Mesodermal cell (in vitro differentiated cells): ENCODE measurements at regions not wholly inside any gene's neighbourhood (a gene's known extent, or its start where the extent isn't known, plus 50 kb on each side); places are given as distances from the start of the nearest gene placed in this dataset.
"Not testable (repeated sequence)": the region's sequence is repeated elsewhere in the genome, so short reads cannot be mapped to it uniquely, and the experiment has no call there.

Experiments used
- H3K27ac ChIP-seq: 2 replicates; pipeline ENCODE4 v1.7.0; 2013; ENCODE audit warnings: mild to moderate bottlenecking, low read depth, low read length, moderate library complexity; ENCODE audit not compliant: severe bottlenecking
- H3K36me3 ChIP-seq: 2 replicates; pipeline ENCODE4 v1.7.1; 2013; ENCODE audit warnings: mild to moderate bottlenecking, low read length, moderate library complexity; ENCODE audit not compliant: control insufficient read depth, insufficient read depth
- H3K4me1 ChIP-seq: one replicate; pipeline ENCODE4 v1.7.1; 2013; ENCODE audit warnings: mild to moderate bottlenecking, low read length; ENCODE audit not compliant: insufficient read depth, control insufficient read depth, poor library complexity, severe bottlenecking
- H3K4me3 ChIP-seq: 2 replicates; pipeline ENCODE4 v1.7.0; 2013; ENCODE audit warnings: low read length, control low read depth, mild to moderate bottlenecking; ENCODE audit not compliant: insufficient read depth, poor library complexity, severe bottlenecking; ENCODE audit errors: extremely low read depth
- H3K9me3 ChIP-seq: 2 replicates; pipeline ENCODE4 v1.7.1; 2013; ENCODE audit warnings: mild to moderate bottlenecking, low read length, moderate library complexity; ENCODE audit not compliant: control insufficient read depth
- WGBS, 2 experiments: methylation state at CpG; one replicate each; pipeline ENCODE4 v1.1.5; 2013; ENCODE audit warnings: missing lambda C conversion rate in 2 of 2; ENCODE audit not compliant: insufficient coverage in 2 of 2; 5-methylcytosine and 5-hydroxymethylcytosine counted together

DNA sequence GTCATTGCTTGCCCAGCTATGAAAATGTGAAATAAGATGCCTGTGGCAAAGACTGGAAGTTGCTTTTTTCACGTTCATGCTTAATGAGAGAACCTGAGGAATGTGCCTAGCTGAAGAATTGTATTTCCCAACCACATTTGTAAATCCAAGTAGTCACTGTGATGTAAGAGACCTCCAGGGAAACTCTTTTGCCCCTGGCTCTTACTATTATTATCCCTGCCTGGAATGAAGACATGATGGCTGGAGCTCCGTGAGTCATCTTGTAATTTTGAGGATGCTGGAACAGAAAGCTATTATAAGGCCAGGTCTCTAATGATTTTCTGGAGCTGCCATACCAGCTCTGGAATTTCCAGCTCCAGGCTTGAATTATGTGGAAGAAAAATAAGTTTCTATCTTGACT, 894.3 kb downstream of the DIAPH3 start:
- whole genome bisulfite sequencing, 2 experiments: 70 to 100% methylated on average over 1 to 2 of the region's 2 CpGs
- no peaks in the 10 kb centered on the region for H3K36me3 ChIP-seq
- no peak overlapping the region for H3K4me3 ChIP-seq
- H3K4me1 ChIP-seq: peaks cover 19% of the 10 kb centered on the region
- peak overlapping the region; percentile 51 for H3K27ac ChIP-seq
- H3K9me3 ChIP-seq: no peaks in the 10 kb centered on the region

- H3K36me3 ChIP-seq: no peaks in the 10 kb centered on the region
- H3K27ac ChIP-seq: no peak overlapping the region
- no peak overlapping the region for H3K4me3 ChIP-seq
- peaks cover 27% of the 10 kb centered on the region for H3K4me1 ChIP-seq
- H3K9me3 ChIP-seq: no peaks in the 10 kb centered on the region
Observed at GRCh38 chr13:59270327-59270726, 893.4 kb downstream of the DIAPH3 start.

DNA sequence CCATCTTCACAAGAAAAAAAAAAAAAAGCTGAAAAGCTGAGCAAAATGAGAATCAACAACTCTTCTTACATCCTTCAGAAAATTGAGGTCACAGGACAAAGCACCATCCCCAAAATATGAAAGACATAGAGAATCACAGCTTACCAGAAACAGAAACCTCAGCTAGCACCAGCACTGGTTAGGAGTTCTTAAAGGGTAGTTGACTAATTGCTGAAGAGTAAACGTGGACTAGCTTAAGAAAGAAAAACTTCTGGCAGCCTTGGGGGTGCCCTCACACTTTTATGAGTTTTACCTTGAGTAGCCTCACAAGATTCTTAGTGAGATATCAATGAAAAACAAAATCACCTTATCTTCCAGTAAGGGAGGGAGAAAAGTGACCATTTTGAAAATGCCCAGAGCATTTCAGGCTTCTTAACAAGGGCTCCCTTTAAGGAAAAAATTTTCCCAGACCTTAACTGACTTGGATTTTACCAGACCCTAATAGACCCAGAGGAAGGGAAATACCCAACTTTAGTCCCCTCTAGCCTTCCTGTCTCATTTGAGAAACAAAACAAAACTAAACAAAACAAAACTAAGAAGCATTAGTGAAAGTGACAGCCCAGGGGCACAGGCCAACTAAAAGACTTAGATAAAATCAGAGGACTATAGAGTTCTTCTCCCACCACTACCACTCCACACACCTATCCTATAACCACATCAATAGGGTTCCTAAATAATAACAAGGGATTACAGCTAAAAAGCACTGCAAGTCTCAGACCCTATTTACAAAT, 888.6 kb downstream of the DIAPH3 start:
- WGBS, 2 experiments: 60% methylated on average over 1 of the region's 1 CpG; no CpG with 5 or more reads in 1 of the 2 experiments
- Histone ChIP-seq H3K9me3 (no peaks in the 10 kb centered on the region), H3K4me3 (no peak overlapping the region), H3K4me1 (peaks cover 27% of the 10 kb centered on the region), H3K27ac (peak overlapping the region; percentile 69), H3K36me3 (no peaks in the 10 kb centered on the region)

DNA sequence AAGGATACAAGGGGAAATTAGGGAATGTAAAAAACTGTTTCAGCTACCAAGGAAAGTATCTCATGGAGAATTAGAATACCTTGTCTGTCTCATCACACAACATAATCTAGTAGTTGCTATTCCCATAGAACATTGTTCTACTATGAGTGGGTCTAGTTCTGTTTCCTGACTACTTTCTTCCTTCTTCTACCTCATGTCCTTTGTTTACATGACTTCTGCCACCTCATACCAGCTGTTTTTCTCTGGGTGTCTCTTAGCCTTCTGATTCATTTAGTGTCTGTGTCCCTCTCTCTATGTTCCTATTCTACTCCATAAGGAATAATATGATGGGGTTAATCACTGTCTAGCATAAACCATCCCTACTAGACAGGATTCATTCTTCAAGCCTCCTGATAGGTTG, 887.3 kb downstream of the DIAPH3 start:
- Histone ChIP-seq H3K36me3 (no peaks in the 10 kb centered on the region), H3K4me1 (peaks cover 27% of the 10 kb centered on the region), H3K4me3 (no peak overlapping the region), H3K27ac (no peak overlapping the region), H3K9me3 (no peaks in the 10 kb centered on the region)

GRCh38 chr13:59277106-59277505, 886.6 kb downstream of the DIAPH3 start:
- H3K27ac ChIP-seq: no peak overlapping the region

GRCh38 chr13:59279028-59279427, 884.7 kb downstream of the DIAPH3 start:
- H3K4me3 ChIP-seq: no peak overlapping the region
- H3K9me3 ChIP-seq: no peaks in the 10 kb centered on the region
- no peak overlapping the region for H3K27ac ChIP-seq
- H3K36me3 ChIP-seq: no peaks in the 10 kb centered on the region
- H3K4me1 ChIP-seq: peaks cover 16% of the 10 kb centered on the region
- WGBS, 2 experiments: 74 to 100% methylated on average over 2 of the region's 2 CpGs

More at GRCh38 chr13:59277106-59277505, 886.6 kb downstream of the DIAPH3 start:
- H3K4me1 ChIP-seq: peaks cover 27% of the 10 kb centered on the region
- no peaks in the 10 kb centered on the region for H3K9me3 ChIP-seq
- no peaks in the 10 kb centered on the region for H3K36me3 ChIP-seq
- no peak overlapping the region for H3K4me3 ChIP-seq

- no peak overlapping the region for H3K4me3 ChIP-seq
- 95 to 100% methylated on average over 2 of the region's 3 CpGs for WGBS, 2 experiments
- no peak overlapping the region for H3K27ac ChIP-seq
- no peaks in the 10 kb centered on the region for H3K9me3 ChIP-seq
- peaks cover 15% of the 10 kb centered on the region for H3K4me1 ChIP-seq
- no peaks in the 10 kb centered on the region for H3K36me3 ChIP-seq
Observed at GRCh38 chr13:59279576-59279975, 884.2 kb downstream of the DIAPH3 start.

GRCh38 chr13:59280297-59280696, 883.4 kb downstream of the DIAPH3 start:
- 100% methylated on average over 1 of the region's 2 CpGs for WGBS, 2 experiments
- Histone ChIP-seq H3K4me1 (peaks cover 8% of the 10 kb centered on the region), H3K9me3 (no peaks in the 10 kb centered on the region), H3K4me3 (no peak overlapping the region), H3K27ac (no peak overlapping the region), H3K36me3 (no peaks in the 10 kb centered on the region)

DNA sequence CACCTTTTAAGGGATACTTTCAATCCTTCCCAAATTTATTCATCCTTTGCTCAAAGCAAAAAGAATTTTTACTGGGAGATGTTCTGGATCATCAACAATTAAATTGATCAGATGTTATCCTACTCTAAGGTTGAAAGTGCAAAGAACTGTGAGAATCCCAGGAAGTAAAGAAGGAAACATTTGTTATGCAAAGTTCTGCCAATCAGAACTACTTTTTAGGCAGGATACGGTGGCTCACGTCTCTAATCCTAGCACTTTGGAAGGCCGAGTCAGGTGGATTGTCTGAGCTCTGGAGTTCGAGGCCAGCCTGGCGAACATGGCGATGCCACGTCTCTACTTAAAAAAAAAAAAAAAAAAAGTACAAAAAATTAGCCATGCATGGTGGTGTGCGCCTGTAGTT, 882.3 kb downstream of the DIAPH3 start:
- H3K4me1 ChIP-seq: no peaks in the 10 kb centered on the region
- no peaks in the 10 kb centered on the region for H3K9me3 ChIP-seq
- 64 to 80% methylated on average over 2 to 3 of the region's 8 CpGs for WGBS, 2 experiments
- H3K27ac ChIP-seq: no peak overlapping the region
- H3K4me3 ChIP-seq: no peak overlapping the region
- H3K36me3 ChIP-seq: no peaks in the 10 kb centered on the region

GRCh38 chr13:59292240-59292639, 871.5 kb downstream of the DIAPH3 start:
- 90 to 97% methylated on average over 5 of the region's 5 CpGs for WGBS, 2 experiments
- not testable (repeated sequence) for H3K9me3 ChIP-seq, H3K27ac ChIP-seq, H3K4me3 ChIP-seq, H3K4me1 ChIP-seq, H3K36me3 ChIP-seq

- WGBS, 2 experiments: 82 to 100% methylated on average over 1 of the region's 1 CpG
- no peak overlapping the region for H3K4me3 ChIP-seq
Observed at GRCh38 chr13:59299584-59299983, 864.1 kb downstream of the DIAPH3 start.

More at GRCh38 chr13:59299584-59299983, 864.1 kb downstream of the DIAPH3 start:
- no peak overlapping the region for H3K27ac ChIP-seq
- no peaks in the 10 kb centered on the region for H3K9me3 ChIP-seq
- H3K36me3 ChIP-seq: no peaks in the 10 kb centered on the region
- H3K4me1 ChIP-seq: no peaks in the 10 kb centered on the region
